Neuronal stem cell (in vitro differentiated cells): ENCODE measurements at regions not wholly inside any gene's neighbourhood (a gene's known extent, or its start where the extent isn't known, plus 50 kb on each side); places are given as distances from the start of the nearest gene placed in this dataset.
"Not testable (repeated sequence)": the region's sequence is repeated elsewhere in the genome, so short reads cannot be mapped to it uniquely, and the experiment has no call there.

ENCODE experiments used
- DNase-seq: peaks from one replicate; pipeline ENCODE4 v3.0.0-alpha.2; 2013; ENCODE audit warnings: low spot score
- H2AFZ ChIP-seq: one replicate; pipeline ENCODE4 v1.6.1; 2013; ENCODE audit warnings: mild to moderate bottlenecking, low read length, inconsistent platforms
- H2AK5ac ChIP-seq: 2 replicates; pipeline ENCODE4 v1.6.1; 2013; ENCODE audit warnings: low read depth, mild to moderate bottlenecking, inconsistent platforms, low read length, moderate library complexity, mixed read lengths
- H2BK120ac ChIP-seq: 2 replicates; pipeline ENCODE4 v1.6.1; 2013; ENCODE audit warnings: low read depth, mild to moderate bottlenecking, inconsistent platforms, low read length, moderate library complexity, mixed read lengths
- H2BK12ac ChIP-seq: one replicate; pipeline ENCODE4 v1.6.1; 2013; ENCODE audit warnings: low read length, inconsistent platforms
- H2BK15ac ChIP-seq: 2 replicates; pipeline ENCODE4 v1.6.1; 2013; ENCODE audit warnings: mild to moderate bottlenecking, low read length, inconsistent platforms, mixed read lengths
- H2BK5ac ChIP-seq: one replicate; pipeline ENCODE4 v1.6.1; 2013; ENCODE audit warnings: inconsistent platforms, mild to moderate bottlenecking, low read length, moderate library complexity
- H3K14ac ChIP-seq: one replicate; pipeline ENCODE4 v1.6.1; 2013; ENCODE audit warnings: low read length, inconsistent platforms
- H3K18ac ChIP-seq: 2 replicates; pipeline ENCODE4 v1.6.1; 2013; ENCODE audit warnings: low read length, inconsistent platforms
- H3K23ac ChIP-seq: 2 replicates; pipeline ENCODE4 v1.6.1; 2013; ENCODE audit warnings: low read depth, mild to moderate bottlenecking, mixed read lengths, low read length, inconsistent platforms; ENCODE audit not compliant: poor library complexity
- H3K27ac ChIP-seq: replicated peaks from 3 replicates; pipeline ENCODE4 v1.5.1; 2013; ENCODE audit warnings: low read length, inconsistent platforms
- H3K27me3 ChIP-seq, 3 experiments: 2 replicates each; pipeline ENCODE4 v1.6.1; 2013; ENCODE audit warnings: low read length in 3 of 3, mild to moderate bottlenecking in 2 of 3, inconsistent platforms in 1 of 3, low read depth in 1 of 3, mixed read lengths in 1 of 3, moderate library complexity in 1 of 3; ENCODE audit not compliant: control insufficient read depth in 3 of 3, insufficient read depth in 3 of 3
- H3K36me3 ChIP-seq, 2 donors: replicated peaks in 1 of 2; 2 replicates each; pipeline ENCODE4 v1.6.1; 2013; ENCODE audit warnings: low read length in 2 of 2; ENCODE audit not compliant: control insufficient read depth in 2 of 2, insufficient read depth in 2 of 2
- H3K4ac ChIP-seq: 2 replicates; pipeline ENCODE4 v1.6.1; 2013; ENCODE audit warnings: inconsistent platforms, mild to moderate bottlenecking, low read length, moderate library complexity
- H3K4me1 ChIP-seq, 2 donors: 1 replicate in 1 of 2; 2 replicates in 1 of 2; pipeline ENCODE4 v1.6.1; 2013; ENCODE audit warnings: low read length in 2 of 2, low read depth in 1 of 2; ENCODE audit not compliant: control insufficient read depth in 2 of 2, insufficient read depth in 1 of 2
- H3K4me2 ChIP-seq: one replicate; pipeline ENCODE4 v1.6.1; 2013; ENCODE audit warnings: mild to moderate bottlenecking, low read length, inconsistent platforms; ENCODE audit not compliant: insufficient read depth, poor library complexity, severe bottlenecking
- H3K4me3 ChIP-seq, 2 donors: 2 replicates each; pipeline ENCODE4 v1.5.1; 2013; ENCODE audit warnings: low read length in 2 of 2, mild to moderate bottlenecking in 2 of 2, inconsistent platforms in 1 of 2, moderate library complexity in 1 of 2
- H3K79me1 ChIP-seq: one replicate; pipeline ENCODE4 v1.6.1; 2013; ENCODE audit warnings: low read depth, mild to moderate bottlenecking, inconsistent platforms, low read length, moderate library complexity
- H3K9ac ChIP-seq: one replicate; pipeline ENCODE4 v1.6.1; 2013; ENCODE audit warnings: mild to moderate bottlenecking, low read depth, low read length, inconsistent platforms; ENCODE audit not compliant: poor library complexity
- H3K9me3 ChIP-seq, 2 donors: replicated peaks in 1 of 2; 2 replicates each; pipeline versions ENCODE3 to v1.6.1; 2013; ENCODE audit warnings: low read length in 2 of 2, mild to moderate bottlenecking in 2 of 2, inconsistent platforms in 1 of 2, low read depth in 1 of 2, mixed read lengths in 1 of 2, moderate library complexity in 1 of 2; ENCODE audit not compliant: control insufficient read depth in 2 of 2, insufficient read depth in 1 of 2
- H4K8ac ChIP-seq: one replicate; pipeline ENCODE4 v1.6.1; 2013; ENCODE audit warnings: low read depth, mild to moderate bottlenecking, inconsistent platforms, low read length, moderate library complexity
- H4K91ac ChIP-seq: one replicate; pipeline ENCODE4 v1.6.1; 2013; ENCODE audit warnings: low read length, low read depth, mild to moderate bottlenecking, inconsistent platforms; ENCODE audit not compliant: poor library complexity
- WGBS, 2 donors: extraction: QIAGEN DNeasy Blood & Tissue Kit; methylation state at CpG; one replicate each; pipeline ENCODE4 v1.1.7; 2013; ENCODE audit warnings: missing lambda C conversion rate in 2 of 2, mixed read lengths in 1 of 2; ENCODE audit not compliant: insufficient read length in 2 of 2, insufficient replicate concordance in 1 of 2; ENCODE audit errors: extremely low coverage in 2 of 2; 5-methylcytosine and 5-hydroxymethylcytosine counted together

GRCh38 chr10:16234916-16235315, 201.9 kb upstream of the PTER start:
- Histone ChIP-seq H2BK12ac (no peak overlapping the region), H3K4me1 (no peaks in the 10 kb centered on the region), H2BK120ac (no peak overlapping the region), H2BK15ac (no peak overlapping the region), H3K79me1 (no peaks in the 10 kb centered on the region), H3K18ac (no peak overlapping the region), H3K36me3 (no peaks in the 10 kb centered on the region), H3K27me3 (no peaks in the 10 kb centered on the region), H3K27ac (no peak overlapping the region), H3K4me3 (no peak overlapping the region), H3K14ac (no peak overlapping the region), H3K9ac (no peak overlapping the region), H4K8ac (no peak overlapping the region), H3K23ac (no peak overlapping the region), H4K91ac (no peak overlapping the region), H3K4ac (no peak overlapping the region), H2BK5ac (no peak overlapping the region), H3K9me3 (no peaks in the 10 kb centered on the region), H2AK5ac (no peak overlapping the region), H2AFZ (no peak overlapping the region), H3K4me2 (no peak overlapping the region)
- no CpG with 5 or more reads among the region's 2 CpGs for WGBS, 2 donors
- no peak for DNase-seq

GRCh38 chr10:16242446-16242845, 194.4 kb upstream of the PTER start:
- Histone ChIP-seq H2BK15ac (no peak overlapping the region), H3K79me1 (no peaks in the 10 kb centered on the region), H3K14ac (no peak overlapping the region), H3K27ac (peak overlapping the region; percentile 82), H3K4me1 (peaks cover 2 to 6% of the 10 kb centered on the region in 2 donors), H3K23ac (no peak overlapping the region), H3K9ac (no peak overlapping the region), H3K9me3 (no peaks in the 10 kb centered on the region), H4K8ac (no peak overlapping the region), H3K4ac (no peak overlapping the region), H3K18ac (no peak overlapping the region), H2BK120ac (no peak overlapping the region), H2BK5ac (no peak overlapping the region), H3K27me3 (no peaks in the 10 kb centered on the region), H4K91ac (no peak overlapping the region), H3K4me2 (no peak overlapping the region), H2AFZ (no peak overlapping the region), H3K4me3 (no peak overlapping the region), H2AK5ac (no peak overlapping the region), H3K36me3 (no peaks in the 10 kb centered on the region), H2BK12ac (no peak overlapping the region)
- no CpG with 5 or more reads among the region's 3 CpGs for WGBS, 2 donors
- DNase-seq, result no peak

GRCh38 chr10:16242859-16243613, 193.8 kb upstream of the PTER start:
- no peaks in the 10 kb centered on the region for H3K36me3 ChIP-seq
- H4K91ac ChIP-seq, result no peak overlapping the region
- H3K18ac ChIP-seq, result no peak overlapping the region
- H3K23ac ChIP-seq, result no peak overlapping the region
- no peak overlapping the region for H2AK5ac ChIP-seq
- no peak overlapping the region for H2BK120ac ChIP-seq
- H3K27me3 ChIP-seq, result no peaks in the 10 kb centered on the region
- H2BK12ac ChIP-seq, result no peak overlapping the region
- H3K14ac ChIP-seq, result no peak overlapping the region
- no peak overlapping the region for H2BK15ac ChIP-seq
- no peaks in the 10 kb centered on the region for H3K9me3 ChIP-seq
- peak; percentile 37 for DNase-seq
- H3K4me3 ChIP-seq, result no peak overlapping the region
- H2AFZ ChIP-seq, result no peak overlapping the region
- H3K9ac ChIP-seq, result no peak overlapping the region
- no peak overlapping the region for H4K8ac ChIP-seq
- H3K27ac ChIP-seq, result peak overlapping the region; percentile 82
- H3K4me2 ChIP-seq, result no peak overlapping the region
- H3K79me1 ChIP-seq, result no peaks in the 10 kb centered on the region
- no peak overlapping the region for H3K4ac ChIP-seq
- no peak overlapping the region for H2BK5ac ChIP-seq
- H3K4me1 ChIP-seq, result peaks cover 2 to 6% of the 10 kb centered on the region in 2 donors

- DNase-seq, H2BK5ac ChIP-seq, H3K4me3 ChIP-seq, H3K9me3 ChIP-seq, H3K4ac ChIP-seq, H2BK12ac ChIP-seq, H3K27ac ChIP-seq, H3K79me1 ChIP-seq, H3K4me1 ChIP-seq, H3K18ac ChIP-seq, H2AFZ ChIP-seq, H2BK15ac ChIP-seq, H3K4me2 ChIP-seq, H2BK120ac ChIP-seq, H4K91ac ChIP-seq, H3K23ac ChIP-seq, H3K9ac ChIP-seq, H2AK5ac ChIP-seq, H3K14ac ChIP-seq, H3K36me3 ChIP-seq, H4K8ac ChIP-seq, H3K27me3 ChIP-seq: not testable (repeated sequence)
- no CpG with 5 or more reads among the region's 7 CpGs for WGBS, 2 donors
Observed at GRCh38 chr10:16250136-16250535, 186.7 kb upstream of the PTER start.
